WTC11 (cell line): ENCODE measurements at regions not wholly inside any gene's neighbourhood (a gene's known extent, or its start where the extent isn't known, plus 50 kb on each side); places are given as distances from the start of the nearest gene placed in this dataset.

ENCODE experiments used
- ATAC-seq: fragments of 200-7000 bp; cut with Tn5 transposase; 2 replicates; pipeline ENCODE4 v1.10.0; 2021; ENCODE audit warnings: mild to moderate bottlenecking, moderate library complexity
- CTCF ChIA-PET: fragments of 300-600 bp; sonication (Branson Sonifier 250); formaldehyde crosslinking; loops from one replicate; lab custom pipeline; 2021; ENCODE audit warnings: antibody characterized with exemption; lab: Charles Lee
- POLR2A ChIA-PET: fragments of 350-600 bp; sonication (Branson Sonifier 250); formaldehyde crosslinking; loops from one replicate; lab custom pipeline; 2021; ENCODE audit warnings: antibody characterized with exemption; lab: Charles Lee
- DNase-seq: peaks from one replicate; pipeline ENCODE4 v3.0.0; 2021; ENCODE audit warnings: low spot score
- H3K27ac Mint-ChIP-seq: 2 replicates; pipeline ENCODE4 v1.8.0; 2021; ENCODE audit warnings: mixed read lengths
- H3K27me3 Mint-ChIP-seq: 2 replicates; pipeline ENCODE4 v1.8.0; 2021; ENCODE audit warnings: low read depth, mild to moderate bottlenecking, moderate library complexity, mixed read lengths
- H3K36me3 Mint-ChIP-seq: 2 replicates; pipeline ENCODE4 v1.8.0; 2021; ENCODE audit warnings: mixed read lengths
- H3K4me1 Mint-ChIP-seq: 2 replicates; pipeline ENCODE4 v1.8.0; 2022; ENCODE audit warnings: mixed read lengths
- H3K4me3 Mint-ChIP-seq: 2 replicates; pipeline ENCODE4 v1.8.0; 2021; ENCODE audit warnings: mild to moderate bottlenecking, moderate library complexity, mixed read lengths
- H3K9me3 Mint-ChIP-seq: 2 replicates; pipeline ENCODE4 v1.8.0; 2021; ENCODE audit warnings: mixed read lengths
- AR ChIP-seq: fragments of 250-450 bp; sonication (Bioruptor Pico); IDR thresholded peaks from 2 replicates; pipeline ENCODE4 v1.9.0; 2021; ENCODE audit warnings: mild to moderate bottlenecking
- ATF2 ChIP-seq: sonication (generic); formaldehyde crosslinking; IDR thresholded peaks from 2 replicates; pipeline ENCODE4 v1.8.1; 2022; ENCODE audit warnings: low read depth, missing genetic modification reagents, borderline replicate concordance
- FOXP1 ChIP-seq: sonication (generic); formaldehyde crosslinking; IDR thresholded peaks from 2 replicates; pipeline ENCODE4 v1.8.0; 2022; ENCODE audit warnings: missing genetic modification reagents, mild to moderate bottlenecking, moderate library complexity, borderline replicate concordance
- GRHL2 ChIP-seq: fragments of 250-450 bp; sonication (Bioruptor Pico); IDR thresholded peaks from 2 replicates; pipeline ENCODE4 v1.8.0; 2022; ENCODE audit warnings: mild to moderate bottlenecking, moderate library complexity; ENCODE audit not compliant: insufficient replicate concordance, severe bottlenecking
- GTF2I ChIP-seq: fragments of 250-450 bp; sonication (Bioruptor Pico); conservative IDR thresholded peaks from 2 replicates; pipeline ENCODE4 v1.4.0; 2021; ENCODE audit warnings: mild to moderate bottlenecking
- PRDM15 ChIP-seq: sonication (generic); formaldehyde crosslinking; IDR thresholded peaks from 2 replicates; pipeline ENCODE4 v1.8.0; 2022; ENCODE audit warnings: missing genetic modification reagents
- PRRX2 ChIP-seq: fragments of 250-450 bp; sonication (Bioruptor Pico); IDR thresholded peaks from 2 replicates; pipeline ENCODE4 v1.8.0; 2021; ENCODE audit warnings: mild to moderate bottlenecking
- SMAD3 ChIP-seq: sonication (generic); formaldehyde crosslinking; IDR thresholded peaks from 2 replicates; pipeline ENCODE4 v1.8.0; 2022; ENCODE audit warnings: missing genetic modification reagents, mild to moderate bottlenecking, borderline replicate concordance
- SMAD4 ChIP-seq: sonication (generic); formaldehyde crosslinking; IDR thresholded peaks from 2 replicates; pipeline ENCODE4 v1.8.0; 2022; ENCODE audit warnings: mild to moderate bottlenecking, missing genetic modification reagents
- TEAD4 ChIP-seq: sonication (generic); formaldehyde crosslinking; IDR thresholded peaks from 2 replicates; pipeline ENCODE4 v1.8.0; 2022; ENCODE audit warnings: mild to moderate bottlenecking, missing genetic modification reagents
- USF2 ChIP-seq: sonication (generic); formaldehyde crosslinking; IDR thresholded peaks from 2 replicates; pipeline ENCODE4 v1.8.1; 2023; ENCODE audit warnings: mild to moderate bottlenecking, missing genetic modification reagents, moderate library complexity
- ZNF121 ChIP-seq: sonication (generic); formaldehyde crosslinking; IDR thresholded peaks from 2 replicates; pipeline ENCODE4 v1.8.0; 2023; ENCODE audit warnings: missing genetic modification reagents
- TF ChIP-seq, protein P1 (sequence below): sonication (generic); formaldehyde crosslinking; IDR thresholded peaks from 2 replicates; pipeline ENCODE4 v1.8.1; 2023; ENCODE audit warnings: mild to moderate bottlenecking, missing genetic modification reagents, moderate library complexity
- TF ChIP-seq, protein P2 (sequence below): fragments of 250-450 bp; sonication (Bioruptor Pico); conservative IDR thresholded peaks from 2 replicates; pipeline ENCODE4 v1.9.0; 2021; ENCODE audit warnings: mild to moderate bottlenecking
- TF ChIP-seq, protein P3 (sequence below): sonication (generic); formaldehyde crosslinking; IDR thresholded peaks from 2 replicates; pipeline ENCODE4 v1.8.0; 2023; ENCODE audit warnings: mild to moderate bottlenecking, missing genetic modification reagents
- TF ChIP-seq, protein P4 (sequence below): fragments of 250-450 bp; sonication (Bioruptor Pico); IDR thresholded peaks from 2 replicates; pipeline ENCODE4 v1.8.0; 2021; ENCODE audit warnings: mild to moderate bottlenecking

- peaks cover 3% of the 10 kb centered on the region for H3K9me3 Mint-ChIP-seq
- CTCF ChIA-PET, result interaction anchor here (1.2 to 1.3 kb wide), 2 partner anchors 21 to 77 kb away, joined by 3 to 5 read pairs; no protein-coding TSS in a partner anchor
- DNase-seq (no peak), ATAC-seq (no peak)
- POLR2A ChIA-PET, result no interaction called here
- H3K27me3 Mint-ChIP-seq, result no peaks in the 10 kb centered on the region; the same call in 1 of the 2 replicates
- H3K4me1 Mint-ChIP-seq, result peaks cover 4% of the 10 kb centered on the region; the same call in 1 of the 2 replicates
- TF ChIP-seq ATF2 (CRISPR knock-in tag), result no peak
- TF ChIP-seq, protein P1, sequence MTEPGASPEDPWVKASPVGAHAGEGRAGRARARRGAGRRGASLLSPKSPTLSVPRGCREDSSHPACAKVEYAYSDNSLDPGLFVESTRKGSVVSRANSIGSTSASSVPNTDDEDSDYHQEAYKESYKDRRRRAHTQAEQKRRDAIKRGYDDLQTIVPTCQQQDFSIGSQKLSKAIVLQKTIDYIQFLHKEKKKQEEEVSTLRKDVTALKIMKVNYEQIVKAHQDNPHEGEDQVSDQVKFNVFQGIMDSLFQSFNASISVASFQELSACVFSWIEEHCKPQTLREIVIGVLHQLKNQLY, result no peak
- TF ChIP-seq AR, result no peak
- H3K4me3 Mint-ChIP-seq, result no peak overlapping the region
- no peak overlapping the region for H3K27ac Mint-ChIP-seq
- H3K36me3 Mint-ChIP-seq, result no peaks in the 10 kb centered on the region
Measured at GRCh38 chr7:42765931-42766330, 145.9 kb downstream of the C7orf25 start.

DNA sequence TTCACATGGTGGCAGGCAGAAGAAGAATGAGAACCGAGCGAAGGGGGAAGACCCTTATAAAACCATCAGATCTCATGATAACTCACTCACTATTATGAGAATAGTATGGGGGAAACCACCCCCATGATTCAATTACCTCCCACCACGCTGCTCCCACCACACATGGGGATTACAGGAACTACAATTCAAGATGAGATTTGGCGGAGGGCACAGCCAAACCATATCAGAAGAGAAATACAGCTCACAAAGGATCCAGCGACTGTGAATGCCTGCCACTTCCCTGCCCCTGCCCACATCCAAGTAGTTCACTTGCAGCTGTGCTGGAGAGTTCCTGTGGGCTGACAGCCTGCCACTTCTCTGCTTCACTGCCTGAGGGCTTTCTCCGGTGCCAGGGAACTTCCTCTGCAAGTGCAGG, 148.7 kb downstream of the C7orf25 start:
- Mint-ChIP-seq H3K4me3 (no peak overlapping the region), H3K36me3 (peaks cover 4% of the 10 kb centered on the region), H3K9me3 (peaks cover 12% of the 10 kb centered on the region), H3K27ac (no peak overlapping the region), H3K27me3 (no peaks in the 10 kb centered on the region; the same call in 1 of the 2 replicates), H3K4me1 (peaks cover 4% of the 10 kb centered on the region; the same call in 1 of the 2 replicates)
- ATAC-seq (no peak), DNase-seq (no peak)
- ChIA-PET POLR2A (no interaction called here), CTCF (interaction anchor here (2.3 kb wide), 1 partner anchor 18 kb away, joined by 8 read pairs; no protein-coding TSS in a partner anchor)
- TF ChIP-seq FOXP1, result no peak
- TF ChIP-seq, protein P2, sequence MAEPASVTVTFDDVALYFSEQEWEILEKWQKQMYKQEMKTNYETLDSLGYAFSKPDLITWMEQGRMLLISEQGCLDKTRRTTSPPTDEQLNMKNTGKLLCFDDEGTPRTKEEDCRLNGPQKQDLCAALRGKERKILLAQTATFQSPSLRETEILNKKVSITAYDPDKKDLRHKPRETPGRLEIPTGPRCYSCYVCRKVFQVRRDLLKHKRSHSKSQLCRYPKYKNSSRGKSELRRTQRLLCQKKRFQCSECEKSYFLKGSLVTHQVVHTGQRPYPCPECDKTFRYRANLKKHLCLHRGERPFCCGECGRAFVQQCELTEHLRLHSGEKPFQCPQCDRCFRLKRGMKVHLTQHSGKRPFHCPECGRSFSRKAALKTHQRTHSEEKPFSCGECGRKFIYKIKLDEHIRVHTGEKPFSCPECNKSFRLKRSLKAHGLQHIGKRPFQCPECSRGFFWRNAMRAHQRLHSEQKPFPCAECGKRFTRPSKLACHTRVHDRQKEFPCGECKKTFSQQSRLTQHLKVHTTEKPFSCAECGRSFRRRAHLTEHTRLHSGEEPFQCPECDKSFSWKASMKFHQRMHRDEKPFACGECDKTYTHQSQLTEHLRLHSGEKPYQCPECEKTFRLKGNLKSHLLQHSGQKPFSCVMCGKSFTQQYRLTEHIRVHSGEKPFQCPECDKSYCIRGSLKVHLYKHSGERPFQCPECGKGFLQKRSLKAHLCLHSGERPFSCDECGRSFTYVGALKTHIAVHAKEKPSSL (CRISPR knock-in tag), result no peak
- TF ChIP-seq, protein P3, sequence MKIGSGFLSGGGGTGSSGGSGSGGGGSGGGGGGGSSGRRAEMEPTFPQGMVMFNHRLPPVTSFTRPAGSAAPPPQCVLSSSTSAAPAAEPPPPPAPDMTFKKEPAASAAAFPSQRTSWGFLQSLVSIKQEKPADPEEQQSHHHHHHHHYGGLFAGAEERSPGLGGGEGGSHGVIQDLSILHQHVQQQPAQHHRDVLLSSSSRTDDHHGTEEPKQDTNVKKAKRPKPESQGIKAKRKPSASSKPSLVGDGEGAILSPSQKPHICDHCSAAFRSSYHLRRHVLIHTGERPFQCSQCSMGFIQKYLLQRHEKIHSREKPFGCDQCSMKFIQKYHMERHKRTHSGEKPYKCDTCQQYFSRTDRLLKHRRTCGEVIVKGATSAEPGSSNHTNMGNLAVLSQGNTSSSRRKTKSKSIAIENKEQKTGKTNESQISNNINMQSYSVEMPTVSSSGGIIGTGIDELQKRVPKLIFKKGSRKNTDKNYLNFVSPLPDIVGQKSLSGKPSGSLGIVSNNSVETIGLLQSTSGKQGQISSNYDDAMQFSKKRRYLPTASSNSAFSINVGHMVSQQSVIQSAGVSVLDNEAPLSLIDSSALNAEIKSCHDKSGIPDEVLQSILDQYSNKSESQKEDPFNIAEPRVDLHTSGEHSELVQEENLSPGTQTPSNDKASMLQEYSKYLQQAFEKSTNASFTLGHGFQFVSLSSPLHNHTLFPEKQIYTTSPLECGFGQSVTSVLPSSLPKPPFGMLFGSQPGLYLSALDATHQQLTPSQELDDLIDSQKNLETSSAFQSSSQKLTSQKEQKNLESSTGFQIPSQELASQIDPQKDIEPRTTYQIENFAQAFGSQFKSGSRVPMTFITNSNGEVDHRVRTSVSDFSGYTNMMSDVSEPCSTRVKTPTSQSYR (CRISPR knock-in tag), result no peak
- TF ChIP-seq SMAD4 (CRISPR knock-in tag), result no peak
- no peak for TF ChIP-seq PRRX2
- no peak for TF ChIP-seq USF2 (CRISPR knock-in tag)
- TF ChIP-seq ZNF121 (CRISPR knock-in tag), result no peak
- no peak for TF ChIP-seq GTF2I
- TF ChIP-seq TEAD4, result no peak
- TF ChIP-seq, protein P4, sequence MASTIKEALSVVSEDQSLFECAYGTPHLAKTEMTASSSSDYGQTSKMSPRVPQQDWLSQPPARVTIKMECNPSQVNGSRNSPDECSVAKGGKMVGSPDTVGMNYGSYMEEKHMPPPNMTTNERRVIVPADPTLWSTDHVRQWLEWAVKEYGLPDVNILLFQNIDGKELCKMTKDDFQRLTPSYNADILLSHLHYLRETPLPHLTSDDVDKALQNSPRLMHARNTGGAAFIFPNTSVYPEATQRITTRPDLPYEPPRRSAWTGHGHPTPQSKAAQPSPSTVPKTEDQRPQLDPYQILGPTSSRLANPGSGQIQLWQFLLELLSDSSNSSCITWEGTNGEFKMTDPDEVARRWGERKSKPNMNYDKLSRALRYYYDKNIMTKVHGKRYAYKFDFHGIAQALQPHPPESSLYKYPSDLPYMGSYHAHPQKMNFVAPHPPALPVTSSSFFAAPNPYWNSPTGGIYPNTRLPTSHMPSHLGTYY (CRISPR knock-in tag), result no peak
- no peak for TF ChIP-seq PRDM15 (CRISPR knock-in tag)
- no peak for TF ChIP-seq SMAD3 (CRISPR knock-in tag)
- no peak for TF ChIP-seq GRHL2 (CRISPR knock-in tag)
